ENCODE measurements at regions not wholly inside any gene's neighbourhood (a gene's known extent, or its start where the extent isn't known, plus 50 kb on each side); places are given as distances from the start of the nearest gene placed in this dataset.

- no peak overlapping the region for H3K27ac ChIP-seq (ENCODE audit: insufficient read depth, low read length)
Observed at GRCh38 chr4:130395871-130396270, 1299.9 kb downstream of the C4orf33 start.

More at GRCh38 chr4:130395871-130396270, 1299.9 kb downstream of the C4orf33 start:
- no peak overlapping the region for H3K4ac ChIP-seq (ENCODE audit: low read depth, low read length)
- H3K18ac ChIP-seq (ENCODE audit: low read depth, low read length), result no peak overlapping the region
- no peaks in the 10 kb centered on the region for H3K36me3 ChIP-seq (ENCODE audit: control insufficient read depth, insufficient read depth, low read length)
- no peaks in the 10 kb centered on the region for H3K9me1 ChIP-seq (ENCODE audit: insufficient read depth, low read length)
- no peak overlapping the region for H2BK20ac ChIP-seq (ENCODE audit: low read depth, low read length)
- H2AK5ac ChIP-seq (ENCODE audit: low read depth, low read length), result no peak overlapping the region
- H2BK15ac ChIP-seq (ENCODE audit: low read depth, low read length), result no peak overlapping the region
- intact Hi-C loops (cut with micrococcal nuclease) (no loop called here), in situ Hi-C loops (cut with MboI; ENCODE audit: low sequenced_read_pairs) (no loop called here), dilution Hi-C loops (cut with HindIII; ENCODE audit: low sequenced_read_pairs, unreplicated experiment) (no loop called here)
- WGBS, 2 experiments (ENCODE audit: extremely low coverage in 2 of 2, insufficient read length in 1 of 2), result no CpG with 5 or more reads among the region's 2 CpGs
- H2BK120ac ChIP-seq (ENCODE audit: low read depth, low read length), result no peak overlapping the region
- H3K23ac ChIP-seq (ENCODE audit: low read depth, low read length), result no peak overlapping the region
- DNase-seq (peak; percentile 89), ATAC-seq (ENCODE audit: low read depth) (peak; percentile 88)
- 0 out of 2 replicates have a peak overlapping the region, but pooled peaks have one; percentile 27 for H3K4me2 ChIP-seq (ENCODE audit: low read depth, low read length)
- no TSS peak for BruUV-seq (replicated peaks)
- H4K5ac ChIP-seq (ENCODE audit: low read depth, low read length), result no peak overlapping the region
- no peak overlapping the region for H3K9ac ChIP-seq (ENCODE audit: low read depth, low read length)
- H3K4me1 ChIP-seq (ENCODE audit: control insufficient read depth, insufficient read depth, low read length), result peaks cover 2% of the 10 kb centered on the region; the same call in 1 of the 2 replicates
- peak overlapping the region; percentile 98 for H2BK5ac ChIP-seq (ENCODE audit: low read depth, low read length, poor library complexity, severe bottlenecking)
- no peaks in the 10 kb centered on the region for H3K9me3 ChIP-seq (ENCODE audit: control insufficient read depth, insufficient read depth, low read length)
- CTCF ChIA-PET, result no interaction called here
- H3K14ac ChIP-seq (replicated peaks; ENCODE audit: low read depth, low read length), result no peak overlapping the region
- POLR2A ChIA-PET (ENCODE audit: unreplicated experiment), result no interaction called here
- H3K27me3 ChIP-seq (ENCODE audit: control insufficient read depth, insufficient read depth, low read length), result no peaks in the 10 kb centered on the region
- TF ChIP-seq FOS (IDR thresholded peaks at IDR 0.05; ENCODE audit: low read depth, low read length) (peak; percentile 61), CEBPB (IDR thresholded peaks at IDR 0.05; ENCODE audit: low read depth, low read length) (peak; percentile 72), SMC3 (IDR thresholded peaks at IDR 0.05; ENCODE audit: low read depth, low read length) (no peak), NFE2L2 (IDR thresholded peaks at IDR 0.05; ENCODE audit: low read depth, low read length) (no peak)
- no peak overlapping the region for H2AFZ ChIP-seq (replicated peaks; ENCODE audit: low read length, poor library complexity)
- no peaks in the 10 kb centered on the region for H4K20me1 ChIP-seq (ENCODE audit: insufficient read depth, low read length)
- no peak overlapping the region for H3K56ac ChIP-seq (ENCODE audit: extremely low read depth, insufficient read depth, low read length)
- no peak overlapping the region for H4K91ac ChIP-seq (ENCODE audit: insufficient read depth, low read depth, low read length)
- H3K4me3 ChIP-seq (ENCODE audit: insufficient read depth, low read depth, low read length), result no peak overlapping the region
- H3K79me1 ChIP-seq (ENCODE audit: low read depth in 1 of 2, low read length in 2 of 2), result no peaks in the 10 kb centered on the region
- H2AK9ac ChIP-seq (replicated peaks; ENCODE audit: low read depth, low read length, poor library complexity), result no peak overlapping the region
- H4K8ac ChIP-seq (ENCODE audit: low read depth in 2 of 2, low read length in 2 of 2), result no peak overlapping the region

Data from IMR-90 (cell line).